Nephron (organoid): ENCODE measurements at regions not wholly inside any gene's neighbourhood (a gene's known extent, or its start where the extent isn't known, plus 50 kb on each side); places are given as distances from the start of the nearest gene placed in this dataset.
A peak's percentile ranks its signal among the peaks of the same experiment; 100 is the strongest.

Experiments
- H3K27ac Mint-ChIP-seq, 3 experiments: 2 replicates each; pipeline ENCODE4 v1.8.0; 2020; ENCODE audit warnings: mixed read lengths in 3 of 3, mild to moderate bottlenecking in 2 of 3, moderate library complexity in 1 of 3
- H3K27me3 Mint-ChIP-seq: 2 replicates; pipeline ENCODE4 v1.8.0; 2021; ENCODE audit warnings: low read depth, mild to moderate bottlenecking, moderate library complexity, mixed read lengths
- H3K36me3 Mint-ChIP-seq: 2 replicates; pipeline ENCODE4 v1.8.0; 2020; ENCODE audit warnings: low read depth, mixed read lengths
- H3K4me1 Mint-ChIP-seq: 2 replicates; pipeline ENCODE4 v1.8.0; 2020; ENCODE audit warnings: mixed read lengths
- H3K4me3 Mint-ChIP-seq, 3 experiments: 2 replicates each; pipeline ENCODE4 v1.8.0; 2020; ENCODE audit warnings: mild to moderate bottlenecking in 3 of 3, mixed read lengths in 3 of 3, moderate library complexity in 2 of 3
- H3K9me3 Mint-ChIP-seq: 2 replicates; pipeline ENCODE4 v1.8.0; 2020; ENCODE audit warnings: mixed read lengths
- CTCF ChIP-seq, 3 experiments: fragments of 200-600 bp; sonication (generic); IDR thresholded peaks; one replicate each; pipeline ENCODE4 v1.5.0; 2021; ENCODE audit warnings: antibody characterized with exemption in 3 of 3; ENCODE audit not compliant: unreplicated experiment in 3 of 3

GRCh38 chr21:15134701-15135470, 70.1 kb upstream of the NRIP1 start:
- peaks cover 43% of the 10 kb centered on the region for H3K4me1 Mint-ChIP-seq
- H3K4me3 Mint-ChIP-seq = no peak overlapping the region
- no peak overlapping the region for H3K27ac Mint-ChIP-seq
- H3K36me3 Mint-ChIP-seq = no peaks in the 10 kb centered on the region
- H3K9me3 Mint-ChIP-seq = no peaks in the 10 kb centered on the region
- no peaks in the 10 kb centered on the region for H3K27me3 Mint-ChIP-seq
- TF ChIP-seq CTCF (IDR thresholded peaks at IDR 0.05; ENCODE audit: unreplicated experiment in 3 of 3) = no peak

- Mint-ChIP-seq H3K4me3 (no peak overlapping the region), H3K4me1 (peaks cover 50% of the 10 kb centered on the region), H3K36me3 (no peaks in the 10 kb centered on the region), H3K9me3 (no peaks in the 10 kb centered on the region), H3K27me3 (no peaks in the 10 kb centered on the region), H3K27ac (peak overlapping the region; percentile 18 to 75 (median 52))
- TF ChIP-seq CTCF (IDR thresholded peaks at IDR 0.05; ENCODE audit: unreplicated experiment in 3 of 3) = no peak
These were observed 71.2 kb upstream of the NRIP1 start for GRCh38 chr21:15135867-15136629.

- H3K27ac Mint-ChIP-seq = peak overlapping the region; percentile 84 to 90 (median 88)
- no peak for TF ChIP-seq CTCF (IDR thresholded peaks at IDR 0.05; ENCODE audit: unreplicated experiment in 3 of 3)
- H3K9me3 Mint-ChIP-seq = no peaks in the 10 kb centered on the region
- no peaks in the 10 kb centered on the region for H3K36me3 Mint-ChIP-seq
- H3K4me1 Mint-ChIP-seq = peaks cover 47% of the 10 kb centered on the region
- H3K27me3 Mint-ChIP-seq = no peaks in the 10 kb centered on the region
- H3K4me3 Mint-ChIP-seq = peak overlapping the region in 2 of 3 experiments; percentile 11 to 54
These were observed 73.7 kb upstream of the NRIP1 start for GRCh38 chr21:15138490-15138889.

GRCh38 chr21:15139898-15140297, 75.1 kb upstream of the NRIP1 start:
- no peaks in the 10 kb centered on the region for H3K36me3 Mint-ChIP-seq
- H3K27me3 Mint-ChIP-seq = no peaks in the 10 kb centered on the region
- peak overlapping the region; percentile 76 to 90 (median 84) for H3K27ac Mint-ChIP-seq
- peak overlapping the region; percentile 41 to 49 (median 46) for H3K4me3 Mint-ChIP-seq
- H3K9me3 Mint-ChIP-seq = no peaks in the 10 kb centered on the region
- H3K4me1 Mint-ChIP-seq = peaks cover 47% of the 10 kb centered on the region
- no peak for TF ChIP-seq CTCF (IDR thresholded peaks at IDR 0.05; ENCODE audit: unreplicated experiment in 3 of 3)

- H3K9me3 Mint-ChIP-seq = no peaks in the 10 kb centered on the region
- H3K4me3 Mint-ChIP-seq = peak overlapping the region; percentile 46 to 54 (median 49)
- no peaks in the 10 kb centered on the region for H3K36me3 Mint-ChIP-seq
- no peaks in the 10 kb centered on the region for H3K27me3 Mint-ChIP-seq
- H3K4me1 Mint-ChIP-seq = peaks cover 47% of the 10 kb centered on the region
- TF ChIP-seq CTCF (IDR thresholded peaks at IDR 0.05; ENCODE audit: unreplicated experiment in 3 of 3) = no peak
- H3K27ac Mint-ChIP-seq = peak overlapping the region; percentile 76 to 90 (median 84)
These were observed 75.7 kb upstream of the NRIP1 start for GRCh38 chr21:15140321-15141019.
